MV-4-11 (cell line): ENCODE measurements at regions not wholly inside any gene's neighbourhood (a gene's known extent, or its start where the extent isn't known, plus 50 kb on each side); places are given as distances from the start of the nearest gene placed in this dataset.
"Not testable (repeated sequence)": the region's sequence is repeated elsewhere in the genome, so short reads cannot be mapped to it uniquely, and the experiment has no call there.

Source experiments
- DNase-seq: peaks from one replicate; lab custom pipeline; 2025; lab: John Stamatoyannopoulos, UW

DNA sequence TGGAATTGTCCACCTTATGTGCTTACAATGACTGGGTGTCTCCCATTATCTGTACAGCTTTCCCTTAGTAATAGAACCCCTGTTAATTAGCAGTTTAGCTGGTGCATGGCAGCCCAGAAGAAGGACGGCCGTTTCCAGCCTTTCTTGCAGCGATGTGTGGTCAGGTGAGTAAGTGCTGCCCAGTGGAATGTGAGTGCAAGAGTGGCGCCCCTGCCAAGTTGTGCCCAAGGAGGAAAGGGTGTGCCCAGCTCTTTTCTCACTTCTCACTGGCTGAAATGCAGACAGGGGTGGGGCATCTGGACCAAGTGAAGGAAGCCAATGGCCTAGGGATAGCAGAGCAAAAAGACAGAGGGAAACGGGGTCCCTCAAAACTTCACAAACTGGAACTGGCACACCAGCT is 296.8 kb downstream of the PREX1 start:
- no peak for DNase-seq

DNA sequence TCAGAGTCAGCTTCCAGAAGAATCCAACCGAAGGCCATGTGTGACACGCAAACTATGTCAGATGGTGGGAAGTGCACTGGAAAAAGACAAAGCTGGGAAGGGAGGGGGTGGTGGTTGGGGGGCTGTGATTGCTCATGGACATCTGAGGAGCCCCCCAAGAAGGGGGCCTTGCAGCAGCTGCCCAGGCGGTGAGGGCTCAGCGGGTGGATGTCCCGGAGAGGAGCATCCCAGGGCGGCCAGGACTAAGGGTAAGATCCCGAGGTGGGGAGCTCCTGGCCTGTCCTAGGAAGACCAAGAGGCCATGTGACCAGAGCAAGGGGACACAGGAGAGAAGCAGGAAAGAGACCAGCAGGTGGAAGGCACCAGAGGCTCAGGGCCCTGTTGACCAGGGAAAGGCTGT is 299.5 kb downstream of the PREX1 start:
- DNase-seq = no peak

DNA sequence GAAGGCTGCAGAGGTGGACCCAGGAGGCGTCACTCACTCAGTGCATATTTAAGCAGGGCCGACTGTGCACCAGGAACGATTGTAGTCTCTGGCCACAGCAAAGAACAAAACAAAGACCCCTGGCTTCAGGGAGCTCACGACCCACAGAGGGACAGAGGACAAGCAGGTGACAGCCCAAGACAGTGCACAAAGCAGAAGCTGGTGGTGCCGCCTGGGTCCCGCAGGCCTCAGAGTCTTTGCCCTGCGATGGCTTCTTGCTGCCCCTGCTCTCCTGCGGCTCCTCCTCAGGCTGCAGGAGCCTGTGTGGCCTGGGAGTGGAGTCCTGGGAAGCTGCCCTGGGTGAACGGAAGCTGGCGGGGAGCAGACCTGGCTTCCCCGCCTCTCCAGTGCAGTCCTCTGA is 300.0 kb downstream of the PREX1 start:
- DNase-seq = no peak

DNA sequence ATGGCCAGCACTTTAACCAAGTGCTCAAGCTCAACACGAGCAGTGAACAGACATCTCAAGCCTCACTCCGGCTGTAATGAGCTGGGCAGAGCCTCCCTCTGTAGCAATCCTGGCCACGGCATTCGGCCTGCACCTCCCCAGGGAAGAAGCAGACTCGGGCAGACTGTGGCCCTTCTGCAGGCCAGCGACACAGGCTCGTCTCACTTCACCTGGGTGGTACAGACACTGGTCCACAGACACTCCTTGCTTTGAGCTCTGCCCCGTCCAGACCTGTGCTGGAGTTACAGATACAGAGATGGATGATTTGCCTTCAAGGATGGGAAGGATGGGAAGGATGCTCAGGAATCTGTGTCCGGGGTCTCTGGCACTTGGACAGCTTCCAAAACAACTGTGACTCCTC is 300.9 kb downstream of the PREX1 start:
- DNase-seq = no peak

DNA sequence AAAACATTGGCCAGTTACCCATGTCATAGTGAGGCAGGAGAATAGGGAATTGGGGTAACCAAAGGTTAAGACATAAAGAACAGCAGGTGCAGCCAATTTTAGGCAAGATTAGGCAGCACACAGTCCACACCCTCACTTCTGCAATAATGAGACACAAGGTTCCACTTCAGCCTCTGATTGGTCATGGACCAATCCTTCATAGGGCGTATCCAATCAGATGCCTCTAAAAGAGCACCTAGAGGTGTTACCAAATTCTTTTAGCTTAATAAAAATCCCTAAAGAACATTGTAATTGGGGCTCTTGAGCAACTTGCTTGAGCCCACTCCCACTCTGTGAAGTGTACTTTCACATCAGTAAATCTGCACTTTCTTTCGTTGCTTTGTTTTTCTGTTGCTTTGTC is 302.4 kb downstream of the PREX1 start:
- DNase-seq = no peak

DNA sequence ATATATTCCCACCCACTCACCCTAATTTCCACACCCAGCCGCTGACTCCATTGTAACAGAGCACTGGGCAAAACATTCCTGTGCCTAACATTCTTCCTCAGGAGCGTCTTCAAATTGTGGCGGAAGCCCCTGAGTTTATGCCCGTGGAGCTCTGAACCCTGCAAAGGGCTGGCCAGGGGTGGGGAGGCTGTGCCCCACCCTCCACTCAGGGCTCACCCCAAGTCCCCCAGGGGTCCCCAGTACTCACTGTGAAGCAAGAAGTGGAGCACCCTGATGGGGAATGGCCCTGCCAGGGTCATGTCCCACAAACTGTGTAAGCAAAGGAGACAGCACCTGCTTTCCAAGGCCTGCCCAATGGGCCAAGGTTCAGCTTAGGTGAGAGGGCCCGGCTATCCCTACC is 303.2 kb downstream of the PREX1 start:
- DNase-seq = no peak

DNA sequence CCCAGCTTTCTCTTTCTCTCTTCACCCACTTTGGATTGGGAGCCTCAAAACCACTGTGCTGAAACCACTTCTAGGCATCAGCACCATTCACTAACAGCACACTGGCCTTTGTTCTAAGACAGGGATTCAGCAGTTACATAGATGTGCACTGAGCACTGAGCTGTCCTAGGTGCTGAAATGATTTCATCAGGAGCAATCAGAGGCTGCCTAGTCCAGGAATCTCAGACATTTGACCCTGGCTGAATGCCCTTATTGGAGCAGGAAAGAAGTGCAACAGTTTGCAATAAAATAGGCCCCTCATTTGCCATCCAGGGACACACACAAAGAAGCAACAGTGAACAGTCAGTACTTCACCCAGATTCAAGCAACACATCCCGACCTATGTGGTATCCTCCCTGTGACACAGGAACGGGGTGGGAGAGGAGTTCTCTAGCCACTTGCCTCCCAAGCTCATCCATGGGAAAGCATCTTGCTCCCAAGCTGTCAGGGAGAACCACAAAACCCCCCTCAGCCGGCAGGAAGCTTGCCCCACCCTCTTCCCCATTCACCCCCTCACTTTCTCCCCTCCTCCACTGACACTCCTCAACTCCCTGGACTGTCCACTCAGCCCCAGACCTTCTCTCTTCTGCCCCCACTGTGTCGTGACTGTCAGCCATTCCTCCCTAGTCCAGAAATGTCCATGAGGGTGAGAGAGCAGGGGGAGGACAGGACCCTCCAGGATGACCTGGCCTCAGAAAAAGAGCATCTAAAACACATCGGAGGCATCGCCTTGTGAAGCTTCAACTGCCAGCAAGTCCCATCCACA is 304.4 kb downstream of the PREX1 start:
- DNase-seq = peak; percentile 53

DNA sequence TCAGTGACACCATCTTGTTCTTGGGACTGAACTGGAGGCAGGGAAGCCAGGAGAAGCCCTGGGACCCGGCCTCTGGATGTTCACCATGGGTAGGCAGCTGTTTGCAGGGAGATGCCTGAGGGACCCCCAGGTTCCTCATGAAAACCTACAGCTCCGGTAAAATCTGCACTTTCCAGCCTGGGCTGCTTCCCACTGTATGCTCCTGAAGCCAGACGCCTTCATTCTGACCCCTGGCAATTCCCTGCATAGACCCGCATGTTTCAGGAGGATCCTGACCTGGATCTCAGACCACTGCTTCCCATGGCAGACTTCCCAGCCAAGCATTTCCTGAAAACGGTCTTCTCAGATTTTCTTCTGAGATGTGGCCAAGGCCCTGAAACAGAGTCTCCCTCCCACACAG is 306.7 kb downstream of the PREX1 start:
- no peak for DNase-seq

DNA sequence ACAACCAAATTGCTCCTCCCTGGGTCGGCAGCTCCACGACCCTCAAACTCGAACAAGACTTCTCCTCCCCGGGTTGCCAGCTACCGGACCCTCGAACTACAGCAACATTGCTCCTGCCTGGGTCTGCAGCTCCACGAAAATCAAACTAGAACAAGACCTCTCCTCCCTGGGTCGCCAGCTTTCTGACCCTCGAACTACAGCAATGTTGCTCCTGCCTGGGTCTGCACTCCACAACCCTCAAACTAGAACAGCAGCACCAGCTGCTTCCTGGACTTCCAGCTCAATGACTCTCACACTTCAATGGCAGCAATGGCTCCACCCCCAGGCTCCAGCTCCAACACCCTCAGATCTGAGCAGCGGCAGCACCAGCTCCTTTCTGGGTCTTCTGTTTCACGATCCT is 311.6 kb downstream of the PREX1 start:
- not testable (repeated sequence) for DNase-seq

DNA sequence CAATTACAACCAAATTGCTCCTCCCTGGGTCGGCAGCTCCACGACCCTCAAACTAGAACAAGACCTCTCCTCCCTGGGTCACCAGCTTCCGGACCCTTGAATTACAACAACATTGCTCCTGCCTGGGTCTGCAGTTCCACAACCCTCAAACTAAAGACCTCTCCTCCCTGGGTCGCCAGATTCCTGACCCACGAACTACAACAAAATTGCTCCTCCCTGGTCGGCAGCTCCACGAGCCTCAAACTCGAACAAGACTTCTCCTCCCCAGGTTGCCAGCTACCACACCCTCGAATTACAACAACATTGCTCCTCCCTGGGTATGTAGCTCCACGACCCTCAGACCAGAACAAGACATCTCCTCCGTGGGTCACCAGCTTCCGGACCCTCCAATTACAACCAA is 313.2 kb downstream of the PREX1 start:
- DNase-seq = not testable (repeated sequence)

DNA sequence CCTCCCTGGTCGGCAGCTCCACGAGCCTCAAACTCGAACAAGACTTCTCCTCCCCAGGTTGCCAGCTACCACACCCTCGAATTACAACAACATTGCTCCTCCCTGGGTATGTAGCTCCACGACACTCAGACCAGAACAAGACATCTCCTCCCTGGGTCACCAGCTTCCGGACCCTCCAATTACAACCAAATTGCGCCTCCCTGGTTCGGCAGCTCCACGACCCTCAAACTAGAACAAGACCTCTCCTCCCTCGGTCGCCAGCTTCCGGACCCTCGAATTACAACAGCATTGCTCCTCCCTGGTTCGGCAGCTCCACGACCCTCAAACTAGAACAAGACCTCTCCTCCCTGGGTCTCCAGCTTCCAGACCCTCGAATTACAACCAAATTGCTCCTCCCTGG is 315.3 kb downstream of the PREX1 start:
- DNase-seq = not testable (repeated sequence)

DNA sequence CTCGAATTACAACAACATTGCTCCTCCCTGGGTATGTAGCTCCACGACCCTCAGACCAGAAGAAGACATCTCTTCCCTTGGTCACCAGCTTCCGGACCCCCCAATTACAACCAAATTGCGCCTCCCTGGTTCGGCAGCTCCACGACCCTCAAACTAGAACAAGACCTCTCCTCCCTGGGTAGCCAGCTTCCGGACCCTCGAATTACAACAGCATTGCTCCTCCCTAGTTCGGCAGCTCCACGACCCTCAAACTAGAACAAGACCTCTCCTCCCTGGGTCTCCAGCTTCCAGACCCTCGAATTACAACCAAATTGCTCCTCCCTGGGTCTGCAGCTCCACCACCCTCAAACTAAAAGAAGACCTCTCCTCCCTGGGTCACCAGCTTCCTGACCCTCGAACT is 322.7 kb downstream of the PREX1 start:
- not testable (repeated sequence) for DNase-seq

DNA sequence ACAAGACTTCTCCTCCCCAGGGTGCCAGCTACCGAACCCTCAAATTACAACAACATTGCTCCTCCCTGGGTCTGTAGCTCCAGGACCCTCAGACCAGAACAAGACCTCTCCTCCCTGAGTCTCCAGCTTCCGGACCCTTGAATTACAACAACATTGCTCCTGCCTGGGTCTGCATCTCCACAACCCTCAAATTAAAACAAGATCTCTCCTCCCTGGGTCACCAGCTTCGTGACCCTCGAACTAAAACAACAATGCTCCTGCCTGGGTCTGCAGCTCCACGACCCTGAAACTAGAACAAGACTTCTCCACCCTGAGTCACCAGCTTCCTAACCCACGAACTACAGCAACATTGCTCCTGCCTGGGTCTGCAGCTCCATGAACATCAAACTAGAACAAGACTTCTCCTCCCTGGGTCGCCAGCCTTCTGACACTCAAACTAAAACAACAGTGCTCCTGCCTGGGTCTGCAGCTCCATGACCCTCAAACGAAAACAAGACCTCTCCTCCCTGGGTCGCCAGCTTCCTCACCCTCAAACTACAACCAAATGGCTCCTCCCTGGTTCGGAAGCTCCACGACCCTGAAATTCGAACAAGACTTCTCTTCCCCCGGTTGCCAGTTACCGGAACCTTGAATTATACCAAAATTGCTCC is 324.5 kb downstream of the PREX1 start:
- DNase-seq = no peak

DNA sequence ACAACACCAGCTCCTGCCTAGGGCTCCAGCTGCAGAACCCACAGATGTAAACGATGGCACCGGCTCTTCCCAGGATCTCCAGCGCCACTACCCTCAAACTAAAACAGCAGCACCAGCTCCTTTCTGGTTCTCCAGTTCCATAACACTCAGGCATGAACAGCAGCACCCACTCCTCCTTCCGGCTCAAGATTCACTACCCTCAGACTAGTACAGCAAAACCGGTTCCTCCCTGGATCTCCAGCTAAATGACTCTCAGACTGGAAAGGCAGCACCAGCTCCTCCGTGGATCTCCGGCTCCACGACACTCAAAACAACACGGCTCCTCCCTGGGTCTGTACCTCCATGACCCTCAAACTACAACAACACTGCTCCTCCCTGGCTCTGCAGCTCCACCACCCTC is 325.0 kb downstream of the PREX1 start:
- DNase-seq = no peak

DNA sequence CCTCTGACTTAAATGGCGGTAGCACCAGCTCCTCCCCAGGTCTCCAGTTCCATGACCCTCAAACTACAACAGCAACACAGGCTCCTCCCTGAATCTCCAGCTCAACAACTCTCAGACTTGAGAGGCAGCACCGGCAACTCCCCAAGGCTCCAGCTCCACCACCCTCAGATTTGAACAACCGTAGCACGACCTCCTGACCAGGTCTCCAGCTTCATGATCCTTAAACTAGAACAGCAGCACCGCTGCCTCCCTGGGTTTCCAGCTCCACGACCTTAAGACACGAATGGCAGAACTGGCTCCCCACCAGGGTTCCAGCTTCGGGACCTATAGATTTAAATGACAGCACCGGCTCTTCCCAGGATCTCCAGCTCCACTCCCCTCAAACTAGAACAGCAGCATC is 325.8 kb downstream of the PREX1 start:
- DNase-seq = no peak

DNA sequence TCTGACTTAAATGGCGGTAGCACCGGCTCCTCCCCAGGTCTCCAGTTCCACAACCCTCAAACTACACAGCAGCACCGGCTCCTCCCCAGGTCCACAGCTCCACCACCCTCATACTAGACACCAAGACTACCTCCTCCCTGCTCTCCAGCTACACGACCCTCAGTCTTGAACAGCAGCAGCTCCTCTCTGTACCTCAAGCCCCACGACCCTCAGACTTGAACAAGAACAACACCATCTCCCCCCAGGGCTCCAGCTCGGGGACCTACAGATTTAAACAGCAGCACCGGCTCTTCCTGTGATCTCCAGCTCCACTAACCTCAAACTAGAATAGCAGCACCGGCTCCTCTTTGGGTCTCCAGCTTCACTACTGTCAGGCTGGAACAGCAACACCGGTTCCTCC is 326.9 kb downstream of the PREX1 start:
- not testable (repeated sequence) for DNase-seq

DNA sequence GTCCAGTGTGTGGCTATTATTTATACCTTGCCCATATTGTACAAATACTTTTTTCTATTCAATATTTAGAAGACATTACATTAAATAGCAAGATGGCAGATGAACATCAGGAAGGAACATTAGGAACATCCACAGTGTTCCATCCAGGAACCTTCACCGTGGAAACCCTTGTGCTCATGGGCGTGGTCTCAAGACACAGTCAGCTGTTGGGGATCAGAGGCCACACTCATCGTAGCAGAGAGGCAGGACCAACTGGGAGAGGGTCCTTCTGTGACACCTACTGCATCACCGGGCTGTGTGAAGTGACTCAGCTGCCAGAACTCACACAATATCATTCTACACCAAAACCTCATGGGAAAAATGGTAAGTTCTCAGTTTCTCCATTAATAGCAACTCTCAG is 328.9 kb downstream of the PREX1 start:
- not testable (repeated sequence) for DNase-seq

DNA sequence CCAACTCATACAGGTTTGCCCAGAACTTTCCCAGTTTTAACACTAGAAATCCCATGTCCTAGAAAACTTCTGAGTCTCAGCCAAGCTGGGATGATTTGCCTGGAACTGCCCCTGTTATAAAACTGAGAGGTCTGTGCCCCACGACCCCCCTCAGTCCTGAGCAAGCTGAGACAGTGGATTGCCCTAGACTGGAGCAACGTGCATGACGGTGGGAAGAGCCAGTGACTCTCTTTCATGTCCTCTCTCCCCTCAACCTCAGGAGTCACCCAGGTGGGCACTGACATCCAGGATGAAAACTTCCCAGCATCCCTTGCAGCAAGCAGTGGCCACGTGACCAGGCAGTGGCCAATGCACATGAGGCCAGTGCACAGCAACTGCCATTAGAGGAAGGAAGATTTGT is 329.7 kb downstream of the PREX1 start:
- DNase-seq = not testable (repeated sequence)

DNA sequence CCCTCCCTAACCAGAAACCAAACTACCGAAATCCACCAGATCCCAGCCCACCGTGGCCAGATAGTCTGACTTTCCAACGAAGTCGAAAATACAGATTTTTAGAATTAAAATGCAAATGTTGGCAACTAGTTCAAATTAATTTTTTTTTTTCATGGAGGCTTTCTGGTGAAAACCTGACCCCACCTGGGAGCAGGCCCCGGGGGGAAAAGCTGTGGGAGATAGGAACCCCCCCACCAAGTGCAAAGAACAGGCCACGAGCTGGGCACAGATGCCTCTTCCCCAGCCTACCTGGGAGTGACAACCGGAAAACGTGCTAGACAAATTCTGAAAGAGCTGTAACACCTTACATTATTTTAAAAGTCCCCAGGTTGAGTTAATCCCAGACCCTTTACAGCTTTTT is 333.8 kb downstream of the PREX1 start:
- DNase-seq = no peak

DNA sequence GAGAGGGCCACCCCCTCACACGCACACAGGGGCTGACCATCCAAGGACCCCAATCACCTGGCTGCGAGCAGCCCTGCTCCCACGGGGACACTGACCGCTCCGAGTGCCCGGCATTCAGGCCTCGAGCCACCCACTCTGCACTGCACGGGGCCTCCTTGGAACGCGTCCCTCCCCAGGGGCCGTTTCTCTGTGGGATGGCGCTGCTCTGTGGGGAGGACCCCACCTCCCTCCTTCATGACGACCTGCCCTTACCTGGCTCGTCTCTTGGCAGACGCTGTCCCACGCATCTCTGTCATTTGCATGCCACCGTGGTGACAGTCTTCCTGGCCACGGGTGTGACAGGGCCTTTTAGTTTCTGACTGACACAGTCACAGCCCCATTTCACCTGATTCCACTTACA is 334.5 kb downstream of the PREX1 start:
- not testable (repeated sequence) for DNase-seq

DNA sequence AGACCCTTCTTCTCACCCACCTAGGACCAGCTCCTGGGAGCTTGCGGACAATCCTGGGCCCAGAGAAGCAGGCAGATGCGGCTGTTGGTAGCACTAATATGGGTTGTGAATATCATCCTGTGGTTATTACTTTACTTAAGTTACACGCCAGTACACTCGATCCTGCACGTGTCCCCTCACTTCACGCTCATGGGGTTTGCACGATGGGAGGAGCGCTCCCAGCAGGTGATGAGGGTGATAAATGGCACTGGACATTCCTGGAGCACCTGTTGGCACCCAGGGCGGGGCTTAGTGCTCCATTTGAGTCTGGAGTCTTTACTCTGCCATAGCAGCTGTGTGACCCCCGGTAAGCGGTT is 335.1 kb downstream of the PREX1 start:
- DNase-seq = no peak

DNA sequence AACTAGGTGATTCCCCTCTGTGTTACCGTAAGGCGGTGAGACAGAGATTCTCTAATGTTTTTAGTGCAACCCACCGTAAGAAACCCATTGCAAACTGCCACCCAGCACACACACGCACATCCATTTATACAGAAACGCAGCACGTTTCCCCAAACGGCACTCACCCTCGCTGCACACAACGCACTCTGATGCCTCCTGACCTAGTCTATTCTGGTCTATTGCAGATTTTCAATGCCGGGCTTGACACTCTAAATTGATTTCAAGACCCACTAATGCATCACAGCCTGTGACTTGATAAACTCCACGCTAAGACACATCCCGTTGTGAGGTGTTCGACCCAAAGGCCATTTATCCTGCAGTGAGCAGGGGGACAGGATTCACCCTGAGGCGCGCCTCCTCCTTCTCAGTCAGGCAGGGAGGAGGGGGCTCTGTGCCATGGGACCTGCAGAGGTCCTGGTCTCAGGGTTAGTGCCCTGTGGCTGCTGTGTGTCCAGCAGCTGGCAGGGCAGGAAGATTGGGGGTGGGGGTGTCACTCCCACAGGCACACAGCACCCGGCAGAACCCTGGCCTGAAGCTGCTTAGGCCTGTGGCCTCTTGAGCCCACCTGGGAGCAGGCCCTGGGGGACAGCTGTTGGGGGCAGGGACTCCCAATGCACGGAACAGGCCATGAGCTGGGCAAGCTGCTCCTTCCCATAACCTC is 335.6 kb downstream of the PREX1 start:
- DNase-seq = no peak
